ENCODE measurements at regions not wholly inside any gene's neighbourhood (a gene's known extent, or its start where the extent isn't known, plus 50 kb on each side); places are given as distances from the start of the nearest gene placed in this dataset.
A peak's percentile ranks its signal among the peaks of the same experiment; 100 is the strongest.

DNA sequence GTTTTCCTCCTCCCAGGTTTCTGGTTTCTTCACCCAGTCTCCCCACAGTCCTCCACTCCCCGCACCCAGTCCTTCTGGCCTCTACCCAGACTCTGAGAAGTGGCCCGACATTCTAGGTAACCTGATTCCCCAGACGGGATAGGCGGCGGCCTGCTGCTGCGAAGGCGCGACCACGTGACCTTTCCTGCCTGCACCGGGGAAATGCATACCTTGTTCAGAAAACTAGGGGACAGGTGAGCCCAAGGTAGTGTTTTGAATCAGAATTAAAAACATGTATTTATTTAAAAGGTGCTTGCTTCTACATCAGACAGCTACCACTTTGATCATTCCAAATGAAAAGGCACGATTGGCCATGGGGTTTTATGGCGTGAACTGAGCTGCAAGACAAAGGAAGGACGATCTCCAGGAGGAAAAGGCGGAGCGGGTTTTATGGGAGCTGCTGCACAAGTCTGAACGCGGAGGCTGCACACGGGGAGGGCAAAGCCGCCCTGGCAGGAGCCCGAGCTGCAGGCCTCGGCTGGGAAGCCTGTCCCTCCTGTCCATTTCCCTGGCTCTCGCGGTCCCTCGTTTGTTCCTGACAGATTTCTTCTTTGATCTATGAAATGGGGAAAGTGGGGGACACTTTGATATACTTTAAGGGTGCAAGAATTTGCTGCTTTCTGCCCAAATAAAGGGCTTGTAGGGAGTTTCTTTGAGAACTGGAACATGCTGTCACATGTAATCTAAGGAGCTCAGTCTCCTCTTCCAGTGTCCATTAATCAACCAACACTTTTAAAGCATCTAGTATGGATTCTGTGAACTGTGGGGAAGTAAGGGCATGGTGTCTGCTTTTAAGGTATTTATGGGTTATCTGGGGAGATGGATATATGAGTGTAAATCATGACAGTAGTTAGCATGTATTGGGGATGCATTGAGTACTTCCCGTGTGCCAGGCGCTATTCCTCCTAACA, 150.9 kb downstream of the SPRY1 start:
- H3K4me3 ChIP-seq (ENCODE audit: low read depth in 1 of 2, low read length in 2 of 2), result peak overlapping the region in 1 of 2 donors; percentile 37
- WGBS, 2 donors, result 55 to 59% methylated on average over 26 of the region's 26 CpGs
- peak overlapping the region; percentile 79 to 84 for H3K27ac ChIP-seq (ENCODE audit: low read depth in 2 of 2, low read length in 1 of 2)
- peaks cover 0 to 3% of the 10 kb centered on the region in 2 donors for H3K4me1 ChIP-seq (ENCODE audit: control insufficient read depth in 2 of 2, insufficient read depth in 2 of 2, low read length in 1 of 2)
- H3K9me3 ChIP-seq (ENCODE audit: control insufficient read depth in 2 of 2, insufficient read depth in 1 of 2, low read depth in 1 of 2, low read length in 1 of 2), result no peaks in the 10 kb centered on the region
- no peaks in the 10 kb centered on the region for H3K36me3 ChIP-seq (ENCODE audit: control insufficient read depth in 2 of 2, insufficient read depth in 2 of 2, low read length in 1 of 2)
- H3K27me3 ChIP-seq (ENCODE audit: control insufficient read depth in 1 of 2, insufficient read depth in 2 of 2, low read length in 2 of 2), result no peaks in the 10 kb centered on the region

DNA sequence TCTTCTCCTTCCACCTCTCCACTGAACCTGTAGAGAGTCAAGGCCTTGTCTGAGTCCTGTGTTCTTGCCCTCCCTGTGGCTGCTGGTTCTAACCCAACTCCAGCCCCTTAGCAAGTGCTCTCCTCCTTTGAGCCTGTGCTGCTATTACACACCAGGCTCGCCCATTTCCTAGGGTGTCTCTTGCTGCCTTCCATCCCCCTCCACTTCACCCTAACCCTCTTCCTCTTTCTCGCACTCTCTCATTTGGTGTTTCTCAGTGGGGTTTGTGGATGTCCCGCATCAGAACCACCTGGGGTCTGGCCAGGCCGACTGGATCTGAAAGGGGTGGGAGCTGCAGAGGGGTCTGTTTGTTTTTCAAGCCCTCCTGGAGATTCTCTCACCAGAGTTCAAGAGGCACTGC, 156.7 kb downstream of the SPRY1 start:
- 82 to 83% methylated on average over 4 of the region's 4 CpGs for WGBS, 2 donors
- H3K27ac ChIP-seq (ENCODE audit: low read depth in 2 of 2, low read length in 1 of 2), result no peak overlapping the region
- no peaks in the 10 kb centered on the region for H3K9me3 ChIP-seq (ENCODE audit: control insufficient read depth in 2 of 2, insufficient read depth in 1 of 2, low read depth in 1 of 2, low read length in 1 of 2)
- no peak overlapping the region for H3K4me3 ChIP-seq (ENCODE audit: low read depth in 1 of 2, low read length in 2 of 2)
- H3K27me3 ChIP-seq (ENCODE audit: control insufficient read depth in 1 of 2, insufficient read depth in 2 of 2, low read length in 2 of 2), result no peaks in the 10 kb centered on the region
- H3K4me1 ChIP-seq (ENCODE audit: control insufficient read depth in 2 of 2, insufficient read depth in 2 of 2, low read length in 1 of 2), result peaks cover 0 to under 1% of the 10 kb centered on the region in 2 donors
- H3K36me3 ChIP-seq (ENCODE audit: control insufficient read depth in 2 of 2, insufficient read depth in 2 of 2, low read length in 1 of 2), result no peaks in the 10 kb centered on the region

DNA sequence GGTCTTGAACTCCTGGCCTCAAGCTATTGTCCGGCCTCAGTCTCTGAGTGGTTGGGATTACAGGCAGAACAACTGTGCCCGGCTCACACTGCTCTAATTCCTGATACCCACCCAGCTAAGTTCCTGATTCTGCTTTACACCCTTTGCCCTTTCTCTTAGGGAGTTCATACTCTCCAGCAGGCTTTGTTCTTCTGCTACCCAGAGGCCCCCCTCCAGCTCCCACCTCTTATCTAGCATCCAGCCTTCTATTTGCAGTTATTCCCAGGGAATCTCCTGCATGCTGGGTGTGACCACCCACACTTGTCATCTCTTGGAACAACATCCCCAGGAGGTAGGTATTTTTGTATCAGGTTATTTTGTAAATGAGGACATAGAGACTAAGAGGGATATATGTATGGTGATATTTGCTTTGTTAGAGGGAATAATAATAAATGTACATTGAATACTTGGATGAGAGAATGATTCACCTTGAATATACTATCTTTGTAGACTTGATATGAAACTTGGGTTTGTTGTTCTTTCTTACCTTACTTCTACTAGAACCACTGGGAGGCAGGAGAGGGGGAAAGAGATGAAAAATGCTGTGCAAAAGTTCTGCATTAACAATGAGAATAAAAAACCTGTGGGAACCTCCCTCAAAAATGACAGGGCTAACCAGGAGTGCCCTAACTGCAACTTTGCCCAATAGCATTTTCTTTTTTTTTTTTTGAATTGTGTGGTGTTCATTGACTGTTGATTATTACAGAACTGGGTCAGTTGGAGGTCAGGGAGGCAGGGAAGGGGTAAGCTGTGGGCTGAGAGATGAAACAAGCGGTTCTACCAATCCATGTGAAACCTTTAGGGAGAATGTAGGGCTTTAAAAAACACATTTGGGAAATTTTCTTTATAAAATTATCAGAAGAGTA, 157.4 kb downstream of the SPRY1 start:
- H3K9me3 ChIP-seq (ENCODE audit: control insufficient read depth in 2 of 2, insufficient read depth in 1 of 2, low read depth in 1 of 2, low read length in 1 of 2), result no peaks in the 10 kb centered on the region
- no peaks in the 10 kb centered on the region for H3K36me3 ChIP-seq (ENCODE audit: control insufficient read depth in 2 of 2, insufficient read depth in 2 of 2, low read length in 1 of 2)
- WGBS, 2 donors, result 84 to 87% methylated on average over 3 of the region's 3 CpGs
- peak overlapping the region in 1 of 2 donors; percentile 8 for H3K27ac ChIP-seq (ENCODE audit: low read depth in 2 of 2, low read length in 1 of 2)
- no peak overlapping the region for H3K4me3 ChIP-seq (ENCODE audit: low read depth in 1 of 2, low read length in 2 of 2)
- no peaks in the 10 kb centered on the region for H3K4me1 ChIP-seq (ENCODE audit: control insufficient read depth in 2 of 2, insufficient read depth in 2 of 2, low read length in 1 of 2)
- no peaks in the 10 kb centered on the region for H3K27me3 ChIP-seq (ENCODE audit: control insufficient read depth in 1 of 2, insufficient read depth in 2 of 2, low read length in 2 of 2)

DNA sequence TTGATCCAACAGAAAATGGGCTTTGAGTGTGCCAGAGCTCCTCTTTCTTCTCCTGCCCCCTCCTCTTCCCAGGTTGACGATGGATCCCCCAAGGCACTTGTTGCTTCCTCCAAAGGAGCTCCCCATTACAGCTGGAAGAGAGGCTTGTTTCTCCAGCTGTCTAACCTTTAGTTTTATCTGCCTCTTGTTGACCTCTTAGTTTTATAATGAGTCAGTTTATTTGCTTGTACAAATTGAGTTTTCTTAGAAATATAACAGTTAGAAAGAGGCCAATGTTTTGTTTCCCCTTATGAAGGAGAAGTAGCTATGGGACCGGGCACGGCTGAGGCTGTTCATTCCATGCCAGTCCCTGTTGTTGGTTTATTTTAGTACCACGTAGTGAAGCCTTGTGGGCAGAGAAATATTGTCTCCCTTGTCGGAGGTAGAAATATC, 158.2 kb downstream of the SPRY1 start:
- Histone ChIP-seq H3K36me3 (ENCODE audit: control insufficient read depth in 2 of 2, insufficient read depth in 2 of 2, low read length in 1 of 2) (no peaks in the 10 kb centered on the region), H3K27me3 (ENCODE audit: control insufficient read depth in 1 of 2, insufficient read depth in 2 of 2, low read length in 2 of 2) (no peaks in the 10 kb centered on the region), H3K4me1 (ENCODE audit: control insufficient read depth in 2 of 2, insufficient read depth in 2 of 2, low read length in 1 of 2) (no peaks in the 10 kb centered on the region), H3K4me3 (ENCODE audit: low read depth in 1 of 2, low read length in 2 of 2) (no peak overlapping the region), H3K9me3 (ENCODE audit: control insufficient read depth in 2 of 2, insufficient read depth in 1 of 2, low read depth in 1 of 2, low read length in 1 of 2) (no peaks in the 10 kb centered on the region), H3K27ac (ENCODE audit: low read depth in 2 of 2, low read length in 1 of 2) (peak overlapping the region; percentile 79 to 81)
- 24 to 34% methylated on average over 5 of the region's 5 CpGs for WGBS, 2 donors

DNA sequence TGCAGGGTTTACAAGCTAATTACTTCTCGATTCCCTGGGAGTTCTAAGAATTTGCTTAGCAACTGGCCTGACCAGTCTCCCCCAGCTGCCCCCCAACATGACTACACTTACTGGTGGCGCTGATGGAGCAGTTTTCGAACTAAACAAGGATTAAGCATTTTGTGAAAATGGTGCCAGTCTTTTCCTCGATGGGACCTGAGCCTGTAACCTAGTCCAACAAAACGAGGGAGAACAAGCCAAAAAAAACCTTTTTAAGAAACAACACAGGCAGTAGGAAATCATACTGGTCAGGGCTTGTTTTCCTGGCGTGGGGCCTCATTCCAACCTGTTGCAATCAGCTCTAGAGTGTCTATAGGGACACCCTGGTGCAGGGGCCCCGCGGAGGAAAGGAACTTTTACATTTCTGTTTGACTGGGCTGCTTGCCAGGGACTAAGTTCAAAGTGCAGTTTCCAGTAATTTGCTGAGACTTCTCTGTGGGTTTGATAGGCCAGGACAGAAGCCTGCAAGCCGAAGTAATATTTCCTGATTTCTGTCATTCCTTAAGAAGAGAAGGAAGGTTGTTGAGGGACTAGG, 158.7 kb downstream of the SPRY1 start:
- H3K27ac ChIP-seq (ENCODE audit: low read depth in 2 of 2, low read length in 1 of 2), result peak overlapping the region; percentile 79 to 81
- H3K9me3 ChIP-seq (ENCODE audit: control insufficient read depth in 2 of 2, insufficient read depth in 1 of 2, low read depth in 1 of 2, low read length in 1 of 2), result no peaks in the 10 kb centered on the region
- H3K4me3 ChIP-seq (ENCODE audit: low read depth in 1 of 2, low read length in 2 of 2), result no peak overlapping the region
- H3K27me3 ChIP-seq (ENCODE audit: control insufficient read depth in 1 of 2, insufficient read depth in 2 of 2, low read length in 2 of 2), result no peaks in the 10 kb centered on the region
- 13% methylated on average over 9 of the region's 9 CpGs for WGBS, 2 donors
- H3K36me3 ChIP-seq (ENCODE audit: control insufficient read depth in 2 of 2, insufficient read depth in 2 of 2, low read length in 1 of 2), result no peaks in the 10 kb centered on the region
- H3K4me1 ChIP-seq (ENCODE audit: control insufficient read depth in 2 of 2, insufficient read depth in 2 of 2, low read length in 1 of 2), result no peaks in the 10 kb centered on the region

DNA sequence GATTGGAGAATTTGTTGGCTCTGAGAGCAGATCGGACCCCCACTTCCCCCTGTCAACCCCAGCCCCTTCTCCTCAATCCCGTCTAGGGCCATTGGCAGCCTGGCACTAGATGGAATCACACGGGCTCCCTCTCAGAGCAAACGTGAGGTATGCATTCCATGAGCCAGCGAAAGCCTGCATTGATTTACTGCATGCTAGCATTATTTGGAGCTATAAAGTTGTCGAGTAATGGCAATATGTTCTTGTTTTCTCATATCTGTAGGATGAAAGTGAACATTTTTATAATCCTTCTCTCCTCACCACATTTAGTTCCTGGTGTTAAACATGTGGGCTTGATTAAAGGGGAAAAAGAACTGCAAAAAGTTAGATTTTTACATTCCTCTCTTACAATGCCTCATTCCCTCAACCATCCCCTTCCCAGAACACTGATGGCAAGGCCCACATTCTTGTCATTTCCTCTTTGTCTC, 159.2 kb downstream of the SPRY1 start:
- 19 to 30% methylated on average over 6 of the region's 6 CpGs for WGBS, 2 donors
- Histone ChIP-seq H3K27ac (ENCODE audit: low read depth in 2 of 2, low read length in 1 of 2) (peak overlapping the region; percentile 79 to 81), H3K27me3 (ENCODE audit: control insufficient read depth in 1 of 2, insufficient read depth in 2 of 2, low read length in 2 of 2) (no peaks in the 10 kb centered on the region), H3K9me3 (ENCODE audit: control insufficient read depth in 2 of 2, insufficient read depth in 1 of 2, low read depth in 1 of 2, low read length in 1 of 2) (no peaks in the 10 kb centered on the region), H3K4me3 (ENCODE audit: low read depth in 1 of 2, low read length in 2 of 2) (no peak overlapping the region), H3K36me3 (ENCODE audit: control insufficient read depth in 2 of 2, insufficient read depth in 2 of 2, low read length in 1 of 2) (no peaks in the 10 kb centered on the region), H3K4me1 (ENCODE audit: control insufficient read depth in 2 of 2, insufficient read depth in 2 of 2, low read length in 1 of 2) (no peaks in the 10 kb centered on the region)

DNA sequence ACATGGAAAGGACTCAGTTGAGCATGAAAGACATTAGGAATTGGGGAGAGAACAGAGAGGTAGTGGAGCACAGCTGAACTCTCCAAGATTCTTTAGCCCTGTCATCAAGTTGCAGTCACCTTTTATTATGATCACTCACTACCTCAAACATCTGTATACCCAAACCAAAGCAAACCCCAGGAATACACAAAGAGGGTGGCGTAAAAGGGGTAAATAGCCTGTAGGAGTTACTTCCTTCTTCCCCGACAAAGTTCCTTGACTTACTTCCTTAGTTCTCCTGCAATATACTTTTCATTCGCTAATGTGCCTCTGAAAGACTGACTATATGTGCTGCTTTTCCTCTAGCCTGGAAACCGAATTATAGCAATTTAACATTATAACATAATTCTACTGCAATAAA, 159.9 kb downstream of the SPRY1 start:
- WGBS, 2 donors, result 82 to 84% methylated on average over 4 of the region's 4 CpGs
- H3K27me3 ChIP-seq (ENCODE audit: control insufficient read depth in 1 of 2, insufficient read depth in 2 of 2, low read length in 2 of 2), result no peaks in the 10 kb centered on the region
- no peaks in the 10 kb centered on the region for H3K9me3 ChIP-seq (ENCODE audit: control insufficient read depth in 2 of 2, insufficient read depth in 1 of 2, low read depth in 1 of 2, low read length in 1 of 2)
- no peaks in the 10 kb centered on the region for H3K4me1 ChIP-seq (ENCODE audit: control insufficient read depth in 2 of 2, insufficient read depth in 2 of 2, low read length in 1 of 2)
- H3K27ac ChIP-seq (ENCODE audit: low read depth in 2 of 2, low read length in 1 of 2), result no peak overlapping the region
- no peaks in the 10 kb centered on the region for H3K36me3 ChIP-seq (ENCODE audit: control insufficient read depth in 2 of 2, insufficient read depth in 2 of 2, low read length in 1 of 2)
- H3K4me3 ChIP-seq (ENCODE audit: low read depth in 1 of 2, low read length in 2 of 2), result no peak overlapping the region

DNA sequence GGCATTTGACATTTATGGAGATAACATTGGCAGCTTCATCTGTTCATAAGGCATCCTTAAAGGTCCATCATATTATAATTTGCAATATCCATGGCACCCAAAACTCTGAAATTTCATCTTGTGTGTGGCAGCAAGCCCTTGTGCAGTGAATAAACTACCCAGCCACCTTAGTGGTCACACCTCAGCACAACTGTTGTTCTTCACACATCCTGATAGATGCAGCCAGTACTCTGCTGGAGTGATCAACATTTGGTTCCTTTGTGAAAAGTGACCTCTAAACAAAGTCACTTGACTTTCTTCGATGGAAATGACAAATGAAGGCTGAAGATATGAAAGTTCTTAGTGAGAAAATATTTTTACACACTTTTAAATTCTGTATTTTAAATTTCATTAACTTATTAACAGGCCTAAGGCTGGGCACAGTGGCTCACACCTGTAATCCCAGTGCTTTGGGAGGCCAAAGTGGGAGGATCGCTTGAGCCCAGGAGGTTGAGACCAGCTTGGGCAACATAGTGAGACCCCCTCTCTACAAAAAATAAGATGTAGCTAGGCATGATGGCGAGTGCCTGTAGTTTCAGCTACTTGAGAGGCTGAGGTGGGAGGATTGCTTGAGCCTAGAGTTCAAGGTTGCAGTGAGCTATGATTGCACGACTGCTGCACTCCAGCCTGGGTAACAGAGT, 161.4 kb downstream of the SPRY1 start:
- Histone ChIP-seq H3K27me3 (ENCODE audit: control insufficient read depth in 1 of 2, insufficient read depth in 2 of 2, low read length in 2 of 2) (no peaks in the 10 kb centered on the region), H3K27ac (ENCODE audit: low read depth in 2 of 2, low read length in 1 of 2) (no peak overlapping the region), H3K4me3 (ENCODE audit: low read depth in 1 of 2, low read length in 2 of 2) (no peak overlapping the region), H3K36me3 (ENCODE audit: control insufficient read depth in 2 of 2, insufficient read depth in 2 of 2, low read length in 1 of 2) (no peaks in the 10 kb centered on the region), H3K9me3 (ENCODE audit: control insufficient read depth in 2 of 2, insufficient read depth in 1 of 2, low read depth in 1 of 2, low read length in 1 of 2) (no peaks in the 10 kb centered on the region), H3K4me1 (ENCODE audit: control insufficient read depth in 2 of 2, insufficient read depth in 2 of 2, low read length in 1 of 2) (no peaks in the 10 kb centered on the region)
- WGBS, 2 donors, result 72 to 78% methylated on average over 4 of the region's 4 CpGs

DNA sequence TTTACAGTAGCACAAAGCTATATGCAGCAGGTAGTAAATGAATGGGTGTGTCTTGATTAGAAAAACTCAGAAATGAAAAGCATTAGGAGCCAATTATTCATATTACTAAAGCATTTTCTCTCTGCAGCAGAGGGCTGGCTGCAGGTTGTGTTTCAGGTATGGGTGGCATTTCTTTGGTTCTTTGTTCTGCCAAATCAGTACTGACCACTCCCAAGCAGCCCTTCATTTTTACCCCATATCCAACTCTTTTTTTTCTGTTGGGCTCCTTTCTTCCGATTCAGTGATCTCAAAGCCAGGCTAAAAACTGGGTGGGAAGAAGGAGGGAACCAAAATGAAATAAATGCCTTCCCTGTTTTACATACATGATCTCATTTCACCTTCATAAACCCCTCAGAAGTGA, 162.3 kb downstream of the SPRY1 start:
- no peaks in the 10 kb centered on the region for H3K9me3 ChIP-seq (ENCODE audit: control insufficient read depth in 2 of 2, insufficient read depth in 1 of 2, low read depth in 1 of 2, low read length in 1 of 2)
- H3K27ac ChIP-seq (ENCODE audit: low read depth in 2 of 2, low read length in 1 of 2), result no peak overlapping the region
- no peaks in the 10 kb centered on the region for H3K4me1 ChIP-seq (ENCODE audit: control insufficient read depth in 2 of 2, insufficient read depth in 2 of 2, low read length in 1 of 2)
- no peaks in the 10 kb centered on the region for H3K27me3 ChIP-seq (ENCODE audit: control insufficient read depth in 1 of 2, insufficient read depth in 2 of 2, low read length in 2 of 2)
- H3K4me3 ChIP-seq (ENCODE audit: low read depth in 1 of 2, low read length in 2 of 2), result no peak overlapping the region
- no peaks in the 10 kb centered on the region for H3K36me3 ChIP-seq (ENCODE audit: control insufficient read depth in 2 of 2, insufficient read depth in 2 of 2, low read length in 1 of 2)
- WGBS, 2 donors, result 87 to 92% methylated on average over 1 of the region's 1 CpG
